OCI-LY3 (cell line): ENCODE measurements at regions not wholly inside any gene's neighbourhood (a gene's known extent, or its start where the extent isn't known, plus 50 kb on each side); places are given as distances from the start of the nearest gene placed in this dataset.

Source experiments
- H2AFZ ChIP-seq: fragments of 200-600, 300-600 bp; shearing (Covaris generic); 2 replicates; pipeline ENCODE4 v1.6.0; 2014; ENCODE audit warnings: antibody characterized with exemption, low read depth, low read length
- H3K27ac ChIP-seq: fragments of 200-600, 300-600 bp; sonication (generic); 2 replicates; pipeline ENCODE4 v1.5.1; 2014; ENCODE audit warnings: mild to moderate bottlenecking, low read length, moderate library complexity, mixed read lengths
- H3K27me3 ChIP-seq: fragments of 200-600, 300-600 bp; sonication (generic); 2 replicates; pipeline ENCODE4 v1.6.1; 2014; ENCODE audit warnings: low read depth, low read length, mixed read lengths
- H3K36me3 ChIP-seq: fragments of 200-600, 300-600 bp; sonication (generic); replicated peaks from 2 replicates; pipeline ENCODE3; 2014; ENCODE audit warnings: low read depth, low read length, mixed read lengths
- H3K4me1 ChIP-seq: fragments of 300-600, 200-600 bp; sonication (generic); 2 replicates; pipeline ENCODE4 v1.6.1; 2014; ENCODE audit warnings: low read length, mixed read lengths
- H3K4me2 ChIP-seq: fragments of 200-600, 300-600 bp; sonication (generic); 2 replicates; pipeline ENCODE4 v1.6.1; 2014; ENCODE audit warnings: low read length, mixed read lengths
- H3K4me3 ChIP-seq: fragments of 300-600, 200-600 bp; sonication (generic); 2 replicates; pipeline ENCODE4 v1.5.1; 2014; ENCODE audit warnings: antibody characterized with exemption, mild to moderate bottlenecking, low read length, moderate library complexity
- H3K79me2 ChIP-seq: fragments of 300-600, 200-600 bp; shearing (Covaris generic); 2 replicates; pipeline ENCODE4 v1.6.1; 2014; ENCODE audit warnings: mild to moderate bottlenecking, low read length, mixed read lengths
- H3K9ac ChIP-seq: fragments of 300-600, 200-600 bp; shearing (Covaris generic); 2 replicates; pipeline ENCODE4 v1.6.0; 2014; ENCODE audit warnings: mild to moderate bottlenecking, low read length, moderate library complexity
- H3K9me3 ChIP-seq: fragments of 200-600, 300-600 bp; shearing (Covaris generic); 2 replicates; pipeline ENCODE4 v1.6.1; 2014; ENCODE audit warnings: low read length, mixed read lengths; ENCODE audit not compliant: insufficient read depth
- H4K20me1 ChIP-seq: fragments of 200-600, 300-600 bp; sonication (generic); 2 replicates; pipeline ENCODE4 v1.6.1; 2016; ENCODE audit warnings: low read length, mixed read lengths; ENCODE audit not compliant: insufficient read depth
- EZH2phosphoT487 ChIP-seq: fragments of 200-600 bp; shearing (Covaris generic); IDR thresholded peaks from 2 replicates; pipeline ENCODE4 v1.6.1; 2018; ENCODE audit warnings: antibody characterized with exemption, mixed run types, low read depth
- TF ChIP-seq, protein P1 (sequence below): fragments of 200-600, 300-600 bp; sonication (generic); IDR thresholded peaks from 2 replicates; pipeline ENCODE4 v1.5.1; 2014; ENCODE audit warnings: antibody characterized with exemption, low read length, low read depth

DNA sequence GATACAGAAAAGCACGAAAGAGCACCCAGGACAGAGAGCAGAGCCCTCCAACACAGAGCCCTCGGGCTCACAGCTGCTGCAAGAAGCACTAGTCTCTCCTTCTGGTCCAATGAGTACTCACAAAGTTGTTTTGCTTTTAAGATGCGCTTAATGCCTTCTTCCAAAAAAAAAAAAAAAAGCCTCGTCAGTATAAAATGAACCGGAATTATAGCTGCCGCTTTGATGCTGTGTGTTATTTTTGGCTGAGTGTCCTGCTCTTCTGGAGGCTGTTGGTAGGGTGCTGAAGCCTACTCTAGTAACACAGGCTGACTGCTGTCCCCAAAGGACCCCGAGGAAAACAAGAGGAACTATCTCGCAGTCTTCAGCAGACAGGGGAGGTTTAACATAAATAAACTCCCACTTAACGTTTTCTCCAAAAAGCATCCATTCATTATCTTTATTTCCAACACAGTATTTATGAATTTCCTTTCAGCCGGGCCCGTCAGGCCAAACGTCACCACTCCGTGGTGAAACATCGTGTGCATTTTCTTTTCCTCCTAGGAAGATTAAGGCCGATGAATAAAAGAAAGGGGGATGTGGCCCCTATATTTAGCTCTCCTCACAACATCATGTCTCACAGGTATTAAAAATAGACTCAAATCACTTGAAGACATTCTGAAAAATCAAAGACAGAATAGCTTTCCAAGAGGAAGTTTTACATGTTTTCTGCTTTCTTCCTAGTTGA lies 213.7 kb upstream of the PPARGC1A start:
- Histone ChIP-seq H3K36me3 (no peaks in the 10 kb centered on the region), H3K27ac (no peak overlapping the region), H3K79me2 (no peaks in the 10 kb centered on the region), H3K9me3 (no peaks in the 10 kb centered on the region), H3K27me3 (no peaks in the 10 kb centered on the region), H3K4me2 (no peak overlapping the region), H3K4me3 (no peak overlapping the region), H3K9ac (no peak overlapping the region), H4K20me1 (no peaks in the 10 kb centered on the region), H2AFZ (no peak overlapping the region), H3K4me1 (peaks cover 3% of the 10 kb centered on the region; the same call in 1 of the 2 replicates)
- TF ChIP-seq, protein P1, sequence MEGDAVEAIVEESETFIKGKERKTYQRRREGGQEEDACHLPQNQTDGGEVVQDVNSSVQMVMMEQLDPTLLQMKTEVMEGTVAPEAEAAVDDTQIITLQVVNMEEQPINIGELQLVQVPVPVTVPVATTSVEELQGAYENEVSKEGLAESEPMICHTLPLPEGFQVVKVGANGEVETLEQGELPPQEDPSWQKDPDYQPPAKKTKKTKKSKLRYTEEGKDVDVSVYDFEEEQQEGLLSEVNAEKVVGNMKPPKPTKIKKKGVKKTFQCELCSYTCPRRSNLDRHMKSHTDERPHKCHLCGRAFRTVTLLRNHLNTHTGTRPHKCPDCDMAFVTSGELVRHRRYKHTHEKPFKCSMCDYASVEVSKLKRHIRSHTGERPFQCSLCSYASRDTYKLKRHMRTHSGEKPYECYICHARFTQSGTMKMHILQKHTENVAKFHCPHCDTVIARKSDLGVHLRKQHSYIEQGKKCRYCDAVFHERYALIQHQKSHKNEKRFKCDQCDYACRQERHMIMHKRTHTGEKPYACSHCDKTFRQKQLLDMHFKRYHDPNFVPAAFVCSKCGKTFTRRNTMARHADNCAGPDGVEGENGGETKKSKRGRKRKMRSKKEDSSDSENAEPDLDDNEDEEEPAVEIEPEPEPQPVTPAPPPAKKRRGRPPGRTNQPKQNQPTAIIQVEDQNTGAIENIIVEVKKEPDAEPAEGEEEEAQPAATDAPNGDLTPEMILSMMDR: no peak
- TF ChIP-seq EZH2phosphoT487: no peak

- Histone ChIP-seq H3K79me2 (no peaks in the 10 kb centered on the region), H3K9me3 (no peaks in the 10 kb centered on the region), H3K27me3 (no peaks in the 10 kb centered on the region), H3K36me3 (no peaks in the 10 kb centered on the region), H3K27ac (no peak overlapping the region), H4K20me1 (no peaks in the 10 kb centered on the region), H3K9ac (no peak overlapping the region), H3K4me2 (no peak overlapping the region), H2AFZ (no peak overlapping the region), H3K4me1 (peaks cover 3% of the 10 kb centered on the region; the same call in 1 of the 2 replicates), H3K4me3 (no peak overlapping the region)
- TF ChIP-seq, protein P1: no peak
- TF ChIP-seq EZH2phosphoT487: no peak
Measured at GRCh38 chr4:24102621-24103020, 212.8 kb upstream of the PPARGC1A start.

- H3K4me1 ChIP-seq: no peaks in the 10 kb centered on the region
- H3K27me3 ChIP-seq: no peaks in the 10 kb centered on the region
- H3K36me3 ChIP-seq: no peaks in the 10 kb centered on the region
- no peak overlapping the region for H3K9ac ChIP-seq
- no peaks in the 10 kb centered on the region for H3K9me3 ChIP-seq
- TF ChIP-seq, protein P1: no peak
- TF ChIP-seq EZH2phosphoT487: no peak
- no peak overlapping the region for H3K4me3 ChIP-seq
- H2AFZ ChIP-seq: no peak overlapping the region
- no peak overlapping the region for H3K4me2 ChIP-seq
- no peaks in the 10 kb centered on the region for H3K79me2 ChIP-seq
- H4K20me1 ChIP-seq: no peaks in the 10 kb centered on the region
- no peak overlapping the region for H3K27ac ChIP-seq
Measured at GRCh38 chr4:24096603-24097002, 206.8 kb upstream of the PPARGC1A start.

GRCh38 chr4:24094726-24095125 lies 204.9 kb upstream of the PPARGC1A start:
- no peaks in the 10 kb centered on the region for H3K4me1 ChIP-seq
- TF ChIP-seq EZH2phosphoT487: no peak
- TF ChIP-seq, protein P1: no peak
- no peaks in the 10 kb centered on the region for H3K27me3 ChIP-seq
- no peaks in the 10 kb centered on the region for H4K20me1 ChIP-seq
- H3K4me2 ChIP-seq: no peak overlapping the region
- no peaks in the 10 kb centered on the region for H3K36me3 ChIP-seq
- no peaks in the 10 kb centered on the region for H3K79me2 ChIP-seq
- no peak overlapping the region for H2AFZ ChIP-seq
- H3K27ac ChIP-seq: no peak overlapping the region
- no peak overlapping the region for H3K9ac ChIP-seq
- no peak overlapping the region for H3K4me3 ChIP-seq
- no peaks in the 10 kb centered on the region for H3K9me3 ChIP-seq
